Stomach (tissue), 8 donors: ENCODE measurements at regions not wholly inside any gene's neighbourhood (a gene's known extent, or its start where the extent isn't known, plus 50 kb on each side); places are given as distances from the start of the nearest gene placed in this dataset.

Source experiments
- DNase-seq, 2 donors: peaks; one replicate each; pipeline versions ENCODE4 v3.0.0 to v3.0.0-alpha.2; 2013 to 2019
- H3K27ac ChIP-seq, 5 donors: fragments of 200-600 bp in 4 of 5; sonication (generic) in 4 of 5; one replicate each; pipeline ENCODE4 v1.5.1; 2013 to 2019; ENCODE audit warnings: mild to moderate bottlenecking in 1 of 5, moderate library complexity in 1 of 5
- H3K27me3 ChIP-seq, 3 donors: fragments of 200-600 bp; sonication (generic); one replicate each; pipeline ENCODE4 v1.5.1; 2017 to 2019; ENCODE audit warnings: mixed run types in 1 of 3
- H3K36me3 ChIP-seq, 4 donors: fragments of 200-600 bp; sonication (generic); 1 replicate in 3 of 4; 2 replicates in 1 of 4; pipeline ENCODE4 v1.5.1; 2016 to 2019
- H3K4me1 ChIP-seq, 4 donors: fragments of 200-600 bp; sonication (generic); one replicate each; pipeline ENCODE4 v1.5.1; 2016 to 2019
- H3K4me3 ChIP-seq, 4 donors: fragments of 200-600 bp; sonication (generic) in 3 of 4; one replicate each; pipeline ENCODE4 v1.5.1; 2016 to 2019; ENCODE audit warnings: mild to moderate bottlenecking in 1 of 4
- H3K9me3 ChIP-seq, 4 donors: fragments of 200-600 bp; sonication (generic); one replicate each; pipeline ENCODE4 v1.5.1; 2016 to 2019
- CTCF ChIP-seq, 7 experiments: fragments of 450-650 bp in 4 of 7; fragments of 200-600 bp in 3 of 7; sonication (generic) in 3 of 7; IDR thresholded peaks; one replicate each; pipeline ENCODE4 v1.5.1; 2016 to 2019; ENCODE audit warnings: antibody characterized with exemption in 7 of 7, control low read depth in 2 of 7, mild to moderate bottlenecking in 1 of 7
- EP300 ChIP-seq: sonication (generic); formaldehyde crosslinking; IDR thresholded peaks from one replicate; pipeline ENCODE4 v1.6.1; 2017; ENCODE audit warnings: antibody characterized with exemption
- POLR2A ChIP-seq, 4 donors: fragments of 450-650 bp; IDR thresholded peaks; one replicate each; pipeline ENCODE4 v1.6.1; 2016; ENCODE audit warnings: antibody characterized with exemption in 4 of 4, control low read depth in 2 of 4, mild to moderate bottlenecking in 1 of 4, moderate library complexity in 1 of 4
- POLR2AphosphoS5 ChIP-seq, 3 donors: sonication (generic); formaldehyde crosslinking; IDR thresholded peaks; one replicate each; pipeline ENCODE4 v1.6.1; 2016; ENCODE audit warnings: antibody characterized with exemption in 3 of 3
- WGBS, 5 donors: extraction: QIAGEN DNeasy Blood & Tissue Kit in 3 of 5; methylation state at CpG; one replicate each; pipeline versions ENCODE4 v1.1.5 to v1.1.7; 2013 to 2018; 5-methylcytosine and 5-hydroxymethylcytosine counted together
- intact Hi-C: fragments of 100-400 bp; cut with DNase I; formaldehyde crosslinking; loops from one replicate; pipeline ENCODE4 v1.15.1; 2023; ENCODE audit warnings: low total_unique reads
- donor health status: healthy with polysubstance abuse.
- donor health status: Bipolar disorder and iron deficiency.
- donor health status: healthy.

- Histone ChIP-seq H3K27ac (no peak overlapping the region), H3K4me3 (no peak overlapping the region), H3K27me3 (no peaks in the 10 kb centered on the region), H3K4me1 (peaks cover 0 to 4% (median 0%) of the 10 kb centered on the region in 4 donors), H3K36me3 (no peaks in the 10 kb centered on the region), H3K9me3 (no peaks in the 10 kb centered on the region)
- intact Hi-C loops: no loop called here
- 84 to 90% (median 88%) methylated on average over 6 of the region's 6 CpGs for WGBS, 5 donors
- DNase-seq: no peak
- TF ChIP-seq POLR2A (IDR thresholded peaks at IDR 0.05) (no peak), CTCF (IDR thresholded peaks at IDR 0.05) (no peak), POLR2AphosphoS5 (IDR thresholded peaks at IDR 0.05) (no peak)
Observed at GRCh38 chr1:80919426-80919825, 881.3 kb upstream of the ADGRL2 start.

- Histone ChIP-seq H3K27ac (no peak overlapping the region), H3K4me3 (no peak overlapping the region), H3K9me3 (no peaks in the 10 kb centered on the region), H3K4me1 (peaks cover 0 to 4% (median 0%) of the 10 kb centered on the region in 4 donors), H3K36me3 (no peaks in the 10 kb centered on the region), H3K27me3 (no peaks in the 10 kb centered on the region)
- no peak for TF ChIP-seq EP300
- TF ChIP-seq POLR2A (IDR thresholded peaks at IDR 0.05): no peak
- no peak for TF ChIP-seq POLR2AphosphoS5 (IDR thresholded peaks at IDR 0.05)
- TF ChIP-seq CTCF (IDR thresholded peaks at IDR 0.05): no peak
- intact Hi-C loops: no loop called here
- 7 to 56% (median 14%) methylated on average over 1 of the region's 1 CpG for WGBS, 5 donors
- DNase-seq: no peak
Observed at GRCh38 chr1:80918380-80918779, 882.4 kb upstream of the ADGRL2 start.

- peaks cover 0 to 4% (median 0%) of the 10 kb centered on the region in 4 donors for H3K4me1 ChIP-seq
- H3K27me3 ChIP-seq: no peaks in the 10 kb centered on the region
- TF ChIP-seq POLR2AphosphoS5 (IDR thresholded peaks at IDR 0.05): no peak
- no peak for TF ChIP-seq CTCF (IDR thresholded peaks at IDR 0.05)
- no peak for TF ChIP-seq POLR2A (IDR thresholded peaks at IDR 0.05)
- no peak for TF ChIP-seq EP300
- H3K36me3 ChIP-seq: no peaks in the 10 kb centered on the region
- DNase-seq: no peak
- H3K9me3 ChIP-seq: no peaks in the 10 kb centered on the region
- intact Hi-C loops: no loop called here
- H3K4me3 ChIP-seq: no peak overlapping the region
- whole genome bisulfite sequencing, 5 donors: 64 to 77% (median 67%) methylated on average over 2 of the region's 2 CpGs
- no peak overlapping the region for H3K27ac ChIP-seq
Observed at GRCh38 chr1:80917826-80918225, 882.9 kb upstream of the ADGRL2 start.

GRCh38 chr1:80917225-80917624, 883.5 kb upstream of the ADGRL2 start:
- Histone ChIP-seq H3K27me3 (no peaks in the 10 kb centered on the region), H3K4me3 (no peak overlapping the region), H3K36me3 (no peaks in the 10 kb centered on the region), H3K4me1 (peaks cover 0 to 4% (median 0%) of the 10 kb centered on the region in 4 donors), H3K27ac (no peak overlapping the region), H3K9me3 (no peaks in the 10 kb centered on the region)
- 12 to 40% (median 20%) methylated on average over 1 of the region's 1 CpG for WGBS, 5 donors
- intact Hi-C loops: no loop called here
- TF ChIP-seq CTCF (IDR thresholded peaks at IDR 0.05) (no peak), POLR2A (IDR thresholded peaks at IDR 0.05) (no peak), POLR2AphosphoS5 (IDR thresholded peaks at IDR 0.05) (no peak), EP300 (no peak)
- DNase-seq: no peak
